T-helper 2 cell (primary cell): ENCODE measurements at regions not wholly inside any gene's neighbourhood (a gene's known extent, or its start where the extent isn't known, plus 50 kb on each side); places are given as distances from the start of the nearest gene placed in this dataset.
"Not testable (repeated sequence)": the region's sequence is repeated elsewhere in the genome, so short reads cannot be mapped to it uniquely, and the experiment has no call there.

Experiments
- DNase-seq, 5 experiments: peaks; one replicate each; pipeline versions ENCODE4 v3.0.0 to v3.0.0-alpha.2; 2012 to 2022

- no peak for DNase-seq
Observed at GRCh38 chr5:159792180-159792579, 124.1 kb upstream of the ADRA1B start.

GRCh38 chr5:159797261-159797970 is 118.9 kb upstream of the ADRA1B start:
- DNase-seq: no peak

- no peak for DNase-seq
Observed at GRCh38 chr5:159799701-159800100, 116.6 kb upstream of the ADRA1B start.

- DNase-seq: no peak
Observed at GRCh38 chr5:159800131-159800840, 116.0 kb upstream of the ADRA1B start.

GRCh38 chr5:159801303-159801702 is 115.0 kb upstream of the ADRA1B start:
- DNase-seq: no peak

- no peak for DNase-seq
Observed at GRCh38 chr5:159802661-159803060, 113.6 kb upstream of the ADRA1B start.

- no peak for DNase-seq
Observed at GRCh38 chr5:159804121-159804520, 112.2 kb upstream of the ADRA1B start.

- no peak for DNase-seq
Observed at GRCh38 chr5:159805021-159805420, 111.3 kb upstream of the ADRA1B start.

GRCh38 chr5:159807135-159807534 is 109.1 kb upstream of the ADRA1B start:
- not testable (repeated sequence) for DNase-seq

GRCh38 chr5:159807586-159807985 is 108.7 kb upstream of the ADRA1B start:
- no peak for DNase-seq

GRCh38 chr5:159811712-159812111 is 104.6 kb upstream of the ADRA1B start:
- DNase-seq: no peak

GRCh38 chr5:159812759-159813158 is 103.5 kb upstream of the ADRA1B start:
- DNase-seq: not testable (repeated sequence)

GRCh38 chr5:159814222-159814621 is 102.1 kb upstream of the ADRA1B start:
- DNase-seq: no peak

- DNase-seq: no peak
Observed at GRCh38 chr5:159814805-159815585, 101.3 kb upstream of the ADRA1B start.

- no peak for DNase-seq
Observed at GRCh38 chr5:159817262-159818029, 98.8 kb upstream of the ADRA1B start.

- DNase-seq: no peak
Observed at GRCh38 chr5:159819591-159820411, 96.5 kb upstream of the ADRA1B start.

GRCh38 chr5:159820692-159821091 is 95.6 kb upstream of the ADRA1B start:
- no peak for DNase-seq

- DNase-seq: no peak
Observed at GRCh38 chr5:159821461-159821940, 94.8 kb upstream of the ADRA1B start.

- DNase-seq: no peak
Observed at GRCh38 chr5:159824188-159825161, 91.8 kb upstream of the ADRA1B start.

GRCh38 chr5:159825551-159826051 is 90.7 kb upstream of the ADRA1B start:
- DNase-seq: no peak
